Mesenchymal stem cell (in vitro differentiated cells and primary cell): ENCODE measurements at regions not wholly inside any gene's neighbourhood (a gene's known extent, or its start where the extent isn't known, plus 50 kb on each side); places are given as distances from the start of the nearest gene placed in this dataset.

Source experiments
- DNase-seq: peaks from one replicate; pipeline ENCODE4 v3.0.0-alpha.2; 2013
- H2AFZ ChIP-seq: one replicate; pipeline ENCODE4 v1.6.1; 2013; ENCODE audit warnings: low read depth, mild to moderate bottlenecking, control low read depth, inconsistent platforms, low read length, moderate library complexity
- H2AK5ac ChIP-seq: 2 replicates; pipeline ENCODE4 v1.6.1; 2013; ENCODE audit warnings: low read length, moderate library complexity, mild to moderate bottlenecking, inconsistent platforms; ENCODE audit not compliant: severe bottlenecking
- H2BK120ac ChIP-seq: one replicate; pipeline ENCODE4 v1.6.1; 2013; ENCODE audit warnings: low read depth, mild to moderate bottlenecking, inconsistent platforms, low read length, moderate library complexity
- H2BK12ac ChIP-seq, 2 experiments: one replicate each; pipeline ENCODE4 v1.6.1; 2013; ENCODE audit warnings: inconsistent platforms in 2 of 2, low read length in 2 of 2, mild to moderate bottlenecking in 2 of 2, moderate library complexity in 2 of 2, control low read depth in 1 of 2
- H2BK15ac ChIP-seq: one replicate; pipeline ENCODE4 v1.6.1; 2013; ENCODE audit warnings: mild to moderate bottlenecking, low read depth, inconsistent platforms; ENCODE audit not compliant: poor library complexity, severe bottlenecking
- H2BK5ac ChIP-seq: 2 replicates; pipeline ENCODE4 v1.6.1; 2013; ENCODE audit warnings: low read depth, mild to moderate bottlenecking, low read length, control low read depth, inconsistent platforms; ENCODE audit not compliant: poor library complexity, severe bottlenecking
- H3K14ac ChIP-seq, 2 experiments: one replicate each; pipeline ENCODE4 v1.6.1; 2013; ENCODE audit warnings: inconsistent platforms in 2 of 2, low read length in 2 of 2, control low read depth in 1 of 2, mild to moderate bottlenecking in 1 of 2, moderate library complexity in 1 of 2
- H3K18ac ChIP-seq, 2 experiments: one replicate each; pipeline ENCODE4 v1.6.1; 2013; ENCODE audit warnings: inconsistent platforms in 2 of 2, low read length in 2 of 2, control low read depth in 1 of 2, low read depth in 1 of 2, mild to moderate bottlenecking in 1 of 2
- H3K23ac ChIP-seq, 2 experiments: one replicate each; pipeline ENCODE4 v1.6.1; 2013; ENCODE audit warnings: inconsistent platforms in 2 of 2, low read length in 2 of 2, mild to moderate bottlenecking in 2 of 2, moderate library complexity in 2 of 2, control low read depth in 1 of 2
- H3K27ac ChIP-seq: 2 replicates; pipeline ENCODE4 v1.5.1; 2013; ENCODE audit warnings: mild to moderate bottlenecking, moderate library complexity, low read length, control low read depth, inconsistent platforms; ENCODE audit not compliant: poor library complexity, severe bottlenecking
- H3K27me3 ChIP-seq, 2 experiments: 2 replicates each; pipeline versions ENCODE4 v1.6.1 to v1.7.0; 2013; ENCODE audit warnings: low read length in 2 of 2, mild to moderate bottlenecking in 2 of 2, moderate library complexity in 2 of 2, control low read depth in 1 of 2, inconsistent platforms in 1 of 2; ENCODE audit not compliant: control insufficient read depth in 1 of 2, insufficient read depth in 1 of 2
- H3K36me3 ChIP-seq, 2 experiments: 2 replicates each; pipeline versions ENCODE4 v1.6.1 to v1.7.0; 2013; ENCODE audit warnings: low read length in 2 of 2, control low read depth in 1 of 2, inconsistent platforms in 1 of 2, low read depth in 1 of 2, mild to moderate bottlenecking in 1 of 2; ENCODE audit not compliant: insufficient read depth in 2 of 2, control insufficient read depth in 1 of 2
- H3K4ac ChIP-seq, 2 experiments: one replicate each; pipeline ENCODE4 v1.6.1; 2013; ENCODE audit warnings: inconsistent platforms in 2 of 2, low read length in 2 of 2, mild to moderate bottlenecking in 2 of 2, moderate library complexity in 2 of 2, control low read depth in 1 of 2, low read depth in 1 of 2
- H3K4me1 ChIP-seq: 2 replicates; pipeline ENCODE4 v1.6.1; 2013; ENCODE audit warnings: low read depth, low read length, control low read depth; ENCODE audit not compliant: control insufficient read depth, insufficient read depth
- H3K4me2 ChIP-seq: 2 replicates; pipeline ENCODE4 v1.6.1; 2013; ENCODE audit warnings: low read length, mild to moderate bottlenecking, inconsistent platforms; ENCODE audit not compliant: poor library complexity, severe bottlenecking
- H3K4me3 ChIP-seq, 2 experiments: 2 replicates each; pipeline versions ENCODE4 v1.5.1 to v1.7.0; 2013; ENCODE audit warnings: low read length in 2 of 2, mild to moderate bottlenecking in 2 of 2, control low read depth in 1 of 2, low read depth in 1 of 2; ENCODE audit not compliant: insufficient read depth in 1 of 2
- H3K79me1 ChIP-seq: replicated peaks from 2 replicates; pipeline ENCODE4 v1.6.1; 2013; ENCODE audit warnings: mild to moderate bottlenecking, control low read depth, low read length, inconsistent platforms; ENCODE audit not compliant: poor library complexity, severe bottlenecking
- H3K9ac ChIP-seq: 2 replicates; pipeline ENCODE4 v1.7.0; 2013; ENCODE audit warnings: mild to moderate bottlenecking, low read length, moderate library complexity
- H3K9me3 ChIP-seq: 2 replicates; pipeline ENCODE4 v1.7.0; 2013; ENCODE audit warnings: mild to moderate bottlenecking, low read length; ENCODE audit not compliant: control insufficient read depth
- H4K8ac ChIP-seq: one replicate; pipeline ENCODE4 v1.6.1; 2013; ENCODE audit warnings: inconsistent platforms, mild to moderate bottlenecking, low read length, moderate library complexity
- H4K91ac ChIP-seq: one replicate; pipeline ENCODE4 v1.6.1; 2013; ENCODE audit warnings: mild to moderate bottlenecking, low read length, inconsistent platforms
- WGBS: methylation state at CpG from one replicate; pipeline ENCODE4 v1.1.7; 2013; ENCODE audit warnings: mixed read lengths; 5-methylcytosine and 5-hydroxymethylcytosine counted together

DNA sequence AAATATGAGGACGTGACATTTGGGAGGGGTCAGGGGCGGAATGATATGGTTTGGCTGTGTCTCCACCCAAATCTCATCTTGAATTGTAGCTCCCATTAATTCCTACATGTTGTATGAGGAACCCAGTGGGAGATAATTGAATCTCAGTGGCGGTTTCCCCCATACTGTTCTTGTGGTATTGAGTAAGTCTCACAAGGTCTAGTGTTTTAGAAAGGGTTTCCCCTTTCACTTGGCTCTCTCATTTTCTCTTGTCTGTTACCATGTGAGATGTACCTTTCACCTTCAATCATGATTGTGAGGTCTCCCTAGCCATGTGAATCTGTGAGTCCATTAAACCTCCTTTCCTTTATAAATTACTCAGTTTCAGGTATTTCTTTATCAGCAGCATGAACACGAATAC lies 663.6 kb upstream of the CHRM3 start:
- H3K4me2 ChIP-seq = no peak overlapping the region
- no peak overlapping the region for H3K23ac ChIP-seq
- no peak overlapping the region for H3K4ac ChIP-seq
- no peak overlapping the region for H3K4me3 ChIP-seq
- H3K27ac ChIP-seq = no peak overlapping the region
- no peak overlapping the region for H2AFZ ChIP-seq
- no peaks in the 10 kb centered on the region for H3K36me3 ChIP-seq
- no peak overlapping the region for H4K8ac ChIP-seq
- WGBS = 77% methylated on average over 2 of the region's 4 CpGs
- H3K18ac ChIP-seq = no peak overlapping the region
- no peak overlapping the region for H2BK120ac ChIP-seq
- no peaks in the 10 kb centered on the region for H3K79me1 ChIP-seq
- no peak overlapping the region for H3K9ac ChIP-seq
- H2BK15ac ChIP-seq = no peak overlapping the region
- no peaks in the 10 kb centered on the region for H3K27me3 ChIP-seq
- no peak overlapping the region for H2BK5ac ChIP-seq
- no peak overlapping the region for H4K91ac ChIP-seq
- H3K14ac ChIP-seq = no peak overlapping the region
- H2BK12ac ChIP-seq = no peak overlapping the region
- peaks cover 20% of the 10 kb centered on the region for H3K9me3 ChIP-seq
- H2AK5ac ChIP-seq = no peak overlapping the region
- no peaks in the 10 kb centered on the region for H3K4me1 ChIP-seq
- no peak for DNase-seq

DNA sequence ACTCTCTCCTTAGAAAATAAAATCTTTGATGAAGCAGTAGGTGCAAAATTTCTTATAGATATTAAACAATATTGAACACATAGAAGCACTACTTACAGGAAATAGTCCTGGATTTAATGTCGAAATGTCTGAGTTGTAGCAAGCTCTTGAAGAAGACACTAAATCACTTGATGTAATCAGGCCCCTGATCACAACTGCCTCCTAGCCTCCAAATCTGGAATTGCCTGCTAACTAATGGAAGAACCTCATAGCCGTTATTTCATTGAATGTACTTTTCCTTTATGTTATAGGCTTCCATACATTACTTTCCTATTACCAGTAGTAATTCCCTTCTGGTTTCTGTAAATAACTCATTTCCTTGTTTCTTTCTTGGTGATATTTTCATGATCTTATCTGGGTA lies 675.7 kb upstream of the CHRM3 start:
- H3K23ac ChIP-seq = no peak overlapping the region
- no peak overlapping the region for H3K4me2 ChIP-seq
- no peak overlapping the region for H2BK120ac ChIP-seq
- H3K79me1 ChIP-seq = no peaks in the 10 kb centered on the region
- H2BK5ac ChIP-seq = no peak overlapping the region
- H3K9me3 ChIP-seq = peaks cover 22% of the 10 kb centered on the region
- no peaks in the 10 kb centered on the region for H3K36me3 ChIP-seq
- H2AK5ac ChIP-seq = no peak overlapping the region
- 75% methylated on average over 2 of the region's 2 CpGs for WGBS
- no peaks in the 10 kb centered on the region for H3K27me3 ChIP-seq
- H3K4me1 ChIP-seq = no peaks in the 10 kb centered on the region
- H4K8ac ChIP-seq = no peak overlapping the region
- H3K18ac ChIP-seq = no peak overlapping the region
- no peak overlapping the region for H3K14ac ChIP-seq
- H3K4ac ChIP-seq = no peak overlapping the region
- H3K27ac ChIP-seq = no peak overlapping the region
- no peak overlapping the region for H3K9ac ChIP-seq
- H2BK15ac ChIP-seq = no peak overlapping the region
- H2BK12ac ChIP-seq = no peak overlapping the region
- no peak overlapping the region for H3K4me3 ChIP-seq
- no peak overlapping the region for H4K91ac ChIP-seq
- no peak overlapping the region for H2AFZ ChIP-seq
- peak; percentile 5 for DNase-seq

- H4K91ac ChIP-seq = no peak overlapping the region
- H3K23ac ChIP-seq = no peak overlapping the region
- no peak overlapping the region for H3K4ac ChIP-seq
- no peak overlapping the region for H2AK5ac ChIP-seq
- H3K4me3 ChIP-seq = no peak overlapping the region
- H4K8ac ChIP-seq = no peak overlapping the region
- 96% methylated on average over 5 of the region's 5 CpGs for WGBS
- no peaks in the 10 kb centered on the region for H3K4me1 ChIP-seq
- H2BK12ac ChIP-seq = no peak overlapping the region
- H2BK120ac ChIP-seq = no peak overlapping the region
- no peak overlapping the region for H3K9ac ChIP-seq
- H2BK5ac ChIP-seq = no peak overlapping the region
- no peak for DNase-seq
- no peak overlapping the region for H3K18ac ChIP-seq
- H3K4me2 ChIP-seq = no peak overlapping the region
- peaks cover 9% of the 10 kb centered on the region for H3K9me3 ChIP-seq
- no peak overlapping the region for H2BK15ac ChIP-seq
- no peak overlapping the region for H3K14ac ChIP-seq
- no peaks in the 10 kb centered on the region for H3K79me1 ChIP-seq
- H3K27me3 ChIP-seq = no peaks in the 10 kb centered on the region
- no peak overlapping the region for H2AFZ ChIP-seq
- no peaks in the 10 kb centered on the region for H3K36me3 ChIP-seq
- H3K27ac ChIP-seq = no peak overlapping the region
Observed at GRCh38 chr1:238701024-238701423, 685.3 kb upstream of the CHRM3 start.

DNA sequence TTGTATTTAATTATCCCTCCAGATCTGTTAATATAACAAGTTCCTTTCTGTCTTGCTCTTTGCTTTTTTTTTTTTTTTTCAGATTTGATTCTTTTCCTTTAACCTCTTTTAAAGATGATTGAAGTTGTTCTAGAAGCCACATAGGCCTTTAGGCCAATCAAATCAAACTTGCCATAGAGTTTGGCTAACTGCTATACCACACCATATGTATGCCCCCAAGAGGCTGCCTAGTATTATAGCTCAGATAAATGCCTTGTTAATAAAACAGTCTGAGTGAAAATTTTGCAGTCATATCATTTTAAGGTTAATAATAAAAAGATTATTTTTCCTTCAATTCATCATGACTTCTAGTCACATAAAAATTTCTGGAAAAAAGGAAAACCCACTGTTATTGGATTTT lies 696.0 kb upstream of the CHRM3 start:
- peak; percentile 23 for DNase-seq
- Histone ChIP-seq H3K23ac (no peak overlapping the region), H3K27ac (no peak overlapping the region), H3K9ac (no peak overlapping the region), H3K4me2 (no peak overlapping the region), H3K79me1 (no peaks in the 10 kb centered on the region), H3K4me3 (no peak overlapping the region), H3K18ac (no peak overlapping the region), H3K9me3 (no peaks in the 10 kb centered on the region), H4K91ac (no peak overlapping the region), H3K27me3 (no peaks in the 10 kb centered on the region), H3K14ac (no peak overlapping the region), H2AK5ac (no peak overlapping the region), H4K8ac (no peak overlapping the region), H2BK5ac (no peak overlapping the region), H2AFZ (no peak overlapping the region), H3K36me3 (no peaks in the 10 kb centered on the region), H2BK15ac (no peak overlapping the region), H3K4ac (no peak overlapping the region), H3K4me1 (no peaks in the 10 kb centered on the region), H2BK120ac (no peak overlapping the region), H2BK12ac (no peak overlapping the region)
